ENCODE measurements at regions not wholly inside any gene's neighbourhood (a gene's known extent, or its start where the extent isn't known, plus 50 kb on each side); places are given as distances from the start of the nearest gene placed in this dataset.
"Not testable (repeated sequence)": the region's sequence is repeated elsewhere in the genome, so short reads cannot be mapped to it uniquely, and the experiment has no call there.

DNA sequence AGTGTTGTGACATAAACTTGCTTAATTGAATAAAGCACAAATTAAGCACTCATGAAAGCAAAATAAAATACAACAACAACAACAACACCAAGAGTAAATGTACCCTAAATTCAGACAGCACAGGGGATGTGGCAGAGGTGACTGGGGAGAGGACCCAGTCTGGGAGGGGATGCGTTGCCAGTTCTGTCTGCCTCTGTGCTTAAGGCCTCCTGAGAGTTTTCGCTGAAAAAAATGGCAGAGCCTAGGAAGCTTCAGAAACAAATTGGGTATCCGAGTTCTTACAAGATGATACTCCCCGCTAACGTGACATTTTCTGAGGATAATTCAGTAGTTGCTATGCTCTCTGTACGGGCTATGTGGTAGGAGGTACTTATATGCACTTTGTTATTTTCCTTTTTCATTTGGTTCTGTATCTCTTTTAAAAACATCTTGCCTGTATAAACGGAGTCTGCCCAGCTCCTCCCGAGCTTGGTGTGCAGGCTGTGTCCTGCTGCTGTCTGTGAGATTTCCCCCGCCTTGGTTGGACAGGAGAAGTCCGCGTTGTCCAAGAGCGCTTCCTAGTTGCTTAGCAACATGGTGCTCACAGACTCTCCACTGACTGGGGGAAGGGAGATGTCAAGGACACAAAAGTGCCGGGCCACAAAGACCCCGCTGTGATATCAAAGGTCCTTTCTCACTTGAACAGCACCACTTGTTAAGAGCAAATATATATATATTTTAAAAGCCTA, 134.2 kb upstream of the CPHXL start:
- DNase-seq (ENCODE audit: insufficient read length, low spot score) (no peak), FAIRE-seq (no peak)
- TF ChIP-seq, protein P1, sequence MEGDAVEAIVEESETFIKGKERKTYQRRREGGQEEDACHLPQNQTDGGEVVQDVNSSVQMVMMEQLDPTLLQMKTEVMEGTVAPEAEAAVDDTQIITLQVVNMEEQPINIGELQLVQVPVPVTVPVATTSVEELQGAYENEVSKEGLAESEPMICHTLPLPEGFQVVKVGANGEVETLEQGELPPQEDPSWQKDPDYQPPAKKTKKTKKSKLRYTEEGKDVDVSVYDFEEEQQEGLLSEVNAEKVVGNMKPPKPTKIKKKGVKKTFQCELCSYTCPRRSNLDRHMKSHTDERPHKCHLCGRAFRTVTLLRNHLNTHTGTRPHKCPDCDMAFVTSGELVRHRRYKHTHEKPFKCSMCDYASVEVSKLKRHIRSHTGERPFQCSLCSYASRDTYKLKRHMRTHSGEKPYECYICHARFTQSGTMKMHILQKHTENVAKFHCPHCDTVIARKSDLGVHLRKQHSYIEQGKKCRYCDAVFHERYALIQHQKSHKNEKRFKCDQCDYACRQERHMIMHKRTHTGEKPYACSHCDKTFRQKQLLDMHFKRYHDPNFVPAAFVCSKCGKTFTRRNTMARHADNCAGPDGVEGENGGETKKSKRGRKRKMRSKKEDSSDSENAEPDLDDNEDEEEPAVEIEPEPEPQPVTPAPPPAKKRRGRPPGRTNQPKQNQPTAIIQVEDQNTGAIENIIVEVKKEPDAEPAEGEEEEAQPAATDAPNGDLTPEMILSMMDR (IDR thresholded peaks at IDR 0.05; ENCODE audit: insufficient read depth, missing control alignments) = no peak

DNA sequence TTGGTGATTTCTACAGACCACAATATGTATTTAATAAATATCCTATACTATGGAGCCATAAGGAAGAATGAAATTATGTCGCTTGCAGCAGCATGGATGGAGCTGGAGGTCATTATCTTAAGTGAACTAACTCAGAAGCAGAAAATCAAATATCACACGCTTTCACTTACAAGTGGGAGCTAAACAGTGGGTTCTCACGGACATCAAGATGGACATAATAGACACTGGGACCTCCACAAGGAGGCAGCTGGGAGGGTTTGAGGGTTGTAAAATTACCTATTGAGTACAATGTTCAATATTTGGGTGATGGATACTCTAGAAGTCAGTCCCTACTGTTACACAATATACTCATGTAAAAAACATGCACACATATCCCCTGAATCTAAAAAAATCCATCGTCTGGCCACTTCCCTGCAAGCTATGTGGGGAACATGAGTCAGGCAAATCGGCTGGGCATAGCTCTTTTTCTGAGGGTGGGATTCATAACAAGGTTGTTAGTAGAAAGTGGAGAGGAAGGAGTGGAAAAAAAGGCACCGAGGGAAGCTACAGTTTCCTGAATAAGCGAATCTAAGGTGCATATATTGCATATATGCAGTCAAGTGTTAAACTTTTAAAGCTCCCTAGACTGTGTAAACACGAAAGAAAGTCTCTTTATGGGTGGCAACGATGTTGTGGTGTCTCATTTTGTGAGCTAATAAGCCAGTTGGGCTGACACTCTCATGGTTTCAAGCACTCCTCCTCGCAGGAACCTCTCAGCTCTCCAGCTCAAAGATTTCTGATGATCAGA, 135.2 kb upstream of the CPHXL start:
- DNase-seq (ENCODE audit: insufficient read length, low spot score) (no peak), FAIRE-seq (no peak)
- TF ChIP-seq, protein P1 (IDR thresholded peaks at IDR 0.05; ENCODE audit: insufficient read depth, missing control alignments) = no peak

DNA sequence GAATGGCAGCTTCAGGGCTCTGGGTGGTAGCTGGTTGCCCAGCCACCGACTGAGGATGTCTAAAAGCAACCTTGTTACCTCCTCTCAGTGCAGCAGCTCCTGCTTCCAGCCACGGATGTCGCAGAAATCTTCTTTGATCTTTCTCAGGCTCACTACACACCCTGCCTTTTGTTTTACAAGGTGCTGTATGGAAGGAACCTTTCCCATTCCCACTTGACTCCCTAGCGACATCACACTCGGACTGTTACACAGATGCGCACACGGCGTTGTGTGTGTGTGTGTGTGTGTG, 135.8 kb upstream of the CPHXL start:
- FAIRE-seq = no peak
- TF ChIP-seq, protein P1 (IDR thresholded peaks at IDR 0.05; ENCODE audit: insufficient read depth, missing control alignments) = no peak
- DNase-seq (ENCODE audit: insufficient read length, low spot score) = no peak

DNA sequence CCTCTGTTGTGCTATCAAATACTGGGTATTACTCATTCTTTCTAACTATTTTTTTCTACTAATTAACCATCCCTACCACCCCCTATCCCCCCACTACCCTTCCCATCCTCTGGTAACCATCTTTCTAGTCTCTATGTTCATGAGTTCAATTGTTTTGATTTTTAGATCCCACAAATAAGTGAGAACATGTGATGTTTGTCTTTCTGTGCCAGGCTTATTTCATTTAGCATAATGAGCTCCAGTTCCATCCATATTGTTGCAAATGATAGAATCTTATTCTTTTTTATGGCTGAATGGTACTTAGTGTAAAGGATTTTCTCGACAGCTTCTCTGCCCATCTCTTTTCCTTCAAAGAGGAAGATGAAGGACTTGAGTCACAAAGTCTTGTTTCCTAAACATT, 138.0 kb upstream of the CPHXL start:
- DNase-seq (ENCODE audit: insufficient read length, low spot score) (no peak), FAIRE-seq (no peak)
- TF ChIP-seq, protein P1 (IDR thresholded peaks at IDR 0.05; ENCODE audit: insufficient read depth, missing control alignments) = no peak

DNA sequence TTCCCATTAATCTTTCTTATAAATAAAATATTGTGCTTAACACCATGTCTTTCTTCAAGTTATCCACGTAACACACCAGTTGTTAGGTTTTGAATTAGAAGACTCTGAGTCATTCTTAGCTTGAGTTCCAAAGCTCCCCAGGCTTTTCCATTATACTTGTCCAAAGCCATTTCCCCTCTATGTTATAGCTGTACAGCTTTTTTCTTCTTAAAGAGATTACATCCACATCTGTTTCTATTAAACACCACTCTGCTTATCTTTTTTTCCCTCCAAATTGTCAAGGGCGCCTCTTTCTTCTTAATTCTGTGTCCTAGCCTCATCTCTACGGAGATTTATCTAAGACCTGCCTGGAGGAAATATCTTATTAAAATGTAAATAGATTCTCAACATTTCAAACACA, 139.4 kb upstream of the CPHXL start:
- DNase-seq (ENCODE audit: insufficient read length, low spot score) (no peak), FAIRE-seq (no peak)
- TF ChIP-seq, protein P1 (IDR thresholded peaks at IDR 0.05; ENCODE audit: insufficient read depth, missing control alignments) = no peak

DNA sequence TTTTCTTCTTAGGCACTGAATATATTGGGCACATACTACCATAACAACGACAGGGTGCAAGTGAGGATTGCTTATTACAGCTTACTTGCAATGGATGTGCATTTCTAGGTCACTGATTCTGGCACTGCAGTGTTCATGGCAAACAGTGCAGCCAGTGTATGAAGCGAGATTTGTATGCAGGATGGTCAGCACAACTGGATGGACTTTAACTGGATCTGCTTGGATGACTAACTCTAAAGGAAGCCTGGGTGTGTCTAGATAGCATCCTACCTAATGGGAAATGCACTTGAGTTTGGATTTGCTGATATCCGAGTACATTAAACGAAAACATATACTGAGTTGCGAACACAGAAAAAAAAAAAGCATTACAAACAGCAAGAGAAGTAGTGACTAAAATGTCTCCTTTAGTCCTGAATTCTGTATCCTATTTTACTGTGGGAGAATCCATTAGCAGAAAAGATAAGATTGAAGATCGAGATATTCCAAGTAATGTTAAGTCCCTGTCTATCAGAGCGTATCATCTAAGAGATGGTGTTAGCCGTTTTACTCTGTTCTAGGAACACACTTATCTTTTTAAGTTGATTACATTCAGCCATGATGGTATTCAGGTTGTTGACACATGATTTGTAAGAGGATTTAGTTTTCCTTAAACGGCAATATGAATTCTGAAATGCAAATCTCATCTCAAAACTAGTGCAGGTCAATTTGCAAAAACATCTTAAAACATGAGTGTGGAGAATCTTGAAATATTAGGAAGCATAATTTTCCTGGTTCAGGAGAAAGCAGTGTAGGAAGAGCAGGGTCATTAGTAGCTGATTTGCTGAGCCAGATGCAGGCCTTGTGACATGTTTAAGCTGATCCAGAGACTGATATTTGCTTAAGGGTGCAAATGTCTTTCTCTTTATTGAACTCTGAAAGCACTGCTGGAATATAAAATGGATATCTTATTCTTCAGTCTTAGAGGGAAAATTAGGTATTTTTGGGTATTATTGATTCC, 142.6 kb upstream of the CPHXL start:
- no peak for DNase-seq (ENCODE audit: insufficient read length, low spot score)
- TF ChIP-seq, protein P1 (IDR thresholded peaks at IDR 0.05; ENCODE audit: insufficient read depth, missing control alignments) = no peak
- FAIRE-seq = no peak

DNA sequence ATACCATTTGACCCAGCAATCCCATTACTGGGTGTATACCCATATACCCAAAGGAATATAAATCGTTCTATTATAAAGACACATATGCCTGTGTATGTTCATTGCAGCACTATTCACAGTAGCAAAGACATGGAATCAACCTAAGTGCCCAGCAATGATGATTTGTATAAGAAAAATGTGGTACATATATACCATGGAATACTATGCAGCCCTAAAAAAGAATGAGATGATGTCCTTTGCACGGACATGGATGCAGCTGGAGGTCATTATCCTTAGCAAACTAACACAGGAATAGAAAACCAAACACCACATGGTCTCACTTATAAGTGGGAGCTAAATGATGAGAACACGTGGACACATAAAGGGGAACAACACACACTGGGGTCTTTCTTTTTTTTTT, 155.0 kb upstream of the CPHXL start:
- FAIRE-seq; DNase-seq (ENCODE audit: insufficient read length, low spot score): not testable (repeated sequence)
